HL-60 (cell line): ENCODE measurements at regions not wholly inside any gene's neighbourhood (a gene's known extent, or its start where the extent isn't known, plus 50 kb on each side); places are given as distances from the start of the nearest gene placed in this dataset.

ENCODE experiments used
- CTCF ChIP-seq: IDR thresholded peaks from one replicate; pipeline ENCODE4 v1.5.1; 2011; ENCODE audit warnings: low read length, control low read depth, inconsistent platforms; ENCODE audit not compliant: insufficient read depth
- GABPA ChIP-seq: IDR thresholded peaks from 2 replicates; pipeline ENCODE4 v1.6.1; 2012; ENCODE audit warnings: low read depth
- POLR2AphosphoS5 ChIP-seq: IDR thresholded peaks from 2 replicates; pipeline ENCODE4 v1.6.1; 2012; ENCODE audit warnings: low read depth
- REST ChIP-seq: IDR thresholded peaks from 2 replicates; pipeline ENCODE4 v1.6.1; 2012; ENCODE audit warnings: low read depth; ENCODE audit not compliant: insufficient replicate concordance
- SPI1 ChIP-seq: IDR thresholded peaks from 2 replicates; pipeline ENCODE4 v1.6.1; 2012; ENCODE audit warnings: low read depth, mild to moderate bottlenecking, borderline replicate concordance

GRCh38 chrX:93868289-93868965, 194.4 kb downstream of the FAM133A start:
- TF ChIP-seq CTCF (no peak), REST (no peak), GABPA (no peak), POLR2AphosphoS5 (no peak), SPI1 (no peak)
